ENCODE measurements at regions not wholly inside any gene's neighbourhood (a gene's known extent, or its start where the extent isn't known, plus 50 kb on each side); places are given as distances from the start of the nearest gene placed in this dataset.

DNA sequence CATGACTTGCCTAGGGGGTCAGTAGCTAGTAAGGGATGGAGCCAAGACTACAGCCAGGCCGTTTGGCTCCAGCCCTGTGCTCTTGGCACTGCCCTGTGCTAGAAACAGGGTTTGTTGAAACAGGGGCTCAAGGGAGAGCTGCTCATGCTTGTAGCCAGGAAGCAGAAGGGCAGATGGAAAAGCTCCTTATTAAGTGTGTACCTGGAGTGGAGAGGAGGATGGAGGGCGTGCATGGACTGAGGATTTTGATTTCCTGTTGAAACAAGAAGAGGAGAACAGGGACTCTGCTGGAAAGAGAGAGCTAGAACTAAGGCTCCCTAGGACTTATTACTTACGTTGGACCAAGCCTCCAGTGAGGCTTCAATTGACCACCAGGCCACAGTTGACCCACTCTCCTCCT is 363.0 kb downstream of the MID1IP1 start:
- no peaks in the 10 kb centered on the region for H3K9me3 ChIP-seq (ENCODE audit: low read length)
- no peaks in the 10 kb centered on the region for H4K20me1 ChIP-seq (ENCODE audit: low read length)
- no peaks in the 10 kb centered on the region for H3F3A ChIP-seq (ENCODE audit: low read length, unreplicated experiment)
- no peak overlapping the region for H3K9ac ChIP-seq (ENCODE audit: low read length)
- no peaks in the 10 kb centered on the region for H3K79me2 ChIP-seq (ENCODE audit: low read length)
- TF ChIP-seq EZH2phosphoT487 (IDR thresholded peaks at IDR 0.05; ENCODE audit: borderline replicate concordance, low read length): no peak
- TF ChIP-seq, protein P1, sequence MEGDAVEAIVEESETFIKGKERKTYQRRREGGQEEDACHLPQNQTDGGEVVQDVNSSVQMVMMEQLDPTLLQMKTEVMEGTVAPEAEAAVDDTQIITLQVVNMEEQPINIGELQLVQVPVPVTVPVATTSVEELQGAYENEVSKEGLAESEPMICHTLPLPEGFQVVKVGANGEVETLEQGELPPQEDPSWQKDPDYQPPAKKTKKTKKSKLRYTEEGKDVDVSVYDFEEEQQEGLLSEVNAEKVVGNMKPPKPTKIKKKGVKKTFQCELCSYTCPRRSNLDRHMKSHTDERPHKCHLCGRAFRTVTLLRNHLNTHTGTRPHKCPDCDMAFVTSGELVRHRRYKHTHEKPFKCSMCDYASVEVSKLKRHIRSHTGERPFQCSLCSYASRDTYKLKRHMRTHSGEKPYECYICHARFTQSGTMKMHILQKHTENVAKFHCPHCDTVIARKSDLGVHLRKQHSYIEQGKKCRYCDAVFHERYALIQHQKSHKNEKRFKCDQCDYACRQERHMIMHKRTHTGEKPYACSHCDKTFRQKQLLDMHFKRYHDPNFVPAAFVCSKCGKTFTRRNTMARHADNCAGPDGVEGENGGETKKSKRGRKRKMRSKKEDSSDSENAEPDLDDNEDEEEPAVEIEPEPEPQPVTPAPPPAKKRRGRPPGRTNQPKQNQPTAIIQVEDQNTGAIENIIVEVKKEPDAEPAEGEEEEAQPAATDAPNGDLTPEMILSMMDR (conservative IDR thresholded peaks at IDR 0.05; ENCODE audit: low read depth, low read length): no peak
- no peak for TF ChIP-seq EZH2 (IDR thresholded peaks at IDR 0.05; ENCODE audit: low read length, unreplicated experiment)
- intact Hi-C loops (cut with micrococcal nuclease): no loop called here
- H3K4me1 ChIP-seq (ENCODE audit: insufficient read depth, low read length): no peaks in the 10 kb centered on the region
- BruUV-seq (replicated peaks): no TSS peak
- POLR2A ChIA-PET (ENCODE audit: unreplicated experiment): no interaction called here
- ATAC-seq (no peak), DNase-seq (no peak)
- CTCF ChIA-PET: no interaction called here
- no peak overlapping the region for H2AFZ ChIP-seq (ENCODE audit: low read length)
- H3K27ac ChIP-seq (ENCODE audit: low read length): no peak overlapping the region
- no peaks in the 10 kb centered on the region for H3K9me2 ChIP-seq (replicated peaks; ENCODE audit: low read length)
- no peaks in the 10 kb centered on the region for H3K27me3 ChIP-seq (ENCODE audit: low read length)
- H3K36me3 ChIP-seq (ENCODE audit: low read depth, low read length): no peaks in the 10 kb centered on the region
- no peak overlapping the region for H3K4me2 ChIP-seq (ENCODE audit: low read length)
- no peak overlapping the region for H3K4me3 ChIP-seq (ENCODE audit: low read length)

DNA sequence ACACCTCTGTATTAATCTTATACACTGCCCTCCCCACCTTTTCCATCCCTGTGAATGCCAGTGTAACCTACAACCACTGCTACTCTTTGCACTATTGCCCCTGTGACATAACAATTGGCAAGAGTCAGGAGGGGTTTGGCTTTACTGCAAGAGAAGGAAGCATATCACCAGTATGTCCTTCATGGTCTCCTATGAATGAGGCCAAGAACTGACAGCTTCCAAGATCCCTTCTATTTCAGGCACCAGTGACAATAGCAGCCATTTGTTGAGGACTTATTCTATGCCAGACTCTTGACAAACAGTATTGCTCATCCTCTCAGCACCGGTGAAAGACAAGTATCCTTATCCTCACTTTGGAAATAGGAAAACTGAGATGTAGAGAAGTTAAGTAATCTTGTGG is 363.9 kb downstream of the MID1IP1 start:
- Histone ChIP-seq H3K9me2 (replicated peaks; ENCODE audit: low read length) (no peaks in the 10 kb centered on the region), H3K36me3 (ENCODE audit: low read depth, low read length) (no peaks in the 10 kb centered on the region), H3K9me3 (ENCODE audit: low read length) (no peaks in the 10 kb centered on the region), H3K27ac (ENCODE audit: low read length) (no peak overlapping the region), H3F3A (ENCODE audit: low read length, unreplicated experiment) (no peaks in the 10 kb centered on the region), H4K20me1 (ENCODE audit: low read length) (no peaks in the 10 kb centered on the region), H3K4me1 (ENCODE audit: insufficient read depth, low read length) (no peaks in the 10 kb centered on the region), H2AFZ (ENCODE audit: low read length) (no peak overlapping the region), H3K79me2 (ENCODE audit: low read length) (no peaks in the 10 kb centered on the region), H3K4me3 (ENCODE audit: low read length) (no peak overlapping the region), H3K27me3 (ENCODE audit: low read length) (no peaks in the 10 kb centered on the region), H3K9ac (ENCODE audit: low read length) (no peak overlapping the region), H3K4me2 (ENCODE audit: low read length) (no peak overlapping the region)
- ChIA-PET POLR2A (ENCODE audit: unreplicated experiment) (no interaction called here), CTCF (no interaction called here)
- ATAC-seq: no peak
- intact Hi-C loops (cut with micrococcal nuclease): no loop called here
- TF ChIP-seq EZH2phosphoT487 (IDR thresholded peaks at IDR 0.05; ENCODE audit: borderline replicate concordance, low read length) (no peak), EZH2 (IDR thresholded peaks at IDR 0.05; ENCODE audit: low read length, unreplicated experiment) (no peak)
- TF ChIP-seq, protein P1 (conservative IDR thresholded peaks at IDR 0.05; ENCODE audit: low read depth, low read length): no peak
- DNase-seq: no peak
- no TSS peak for BruUV-seq (replicated peaks)

DNA sequence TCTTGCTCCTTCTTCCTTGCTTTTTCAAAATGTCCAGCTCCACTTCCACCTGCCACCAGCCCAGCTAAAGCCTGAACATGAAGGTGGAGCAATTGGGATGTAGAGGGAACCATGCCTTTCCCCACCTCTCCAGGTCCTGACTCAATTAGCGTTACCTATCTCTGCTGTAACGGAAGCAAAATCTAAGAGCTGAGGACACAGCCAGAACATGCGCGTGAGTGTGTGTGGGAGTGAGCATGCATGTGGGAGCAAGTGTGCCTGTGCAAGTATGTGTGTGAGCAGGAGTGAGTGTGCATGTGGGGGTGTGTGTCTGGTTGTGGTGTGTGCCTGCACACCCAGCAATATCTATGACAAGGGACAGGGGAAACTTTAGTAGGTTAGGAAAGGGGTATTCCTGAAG is 364.5 kb downstream of the MID1IP1 start:
- Histone ChIP-seq H2AFZ (ENCODE audit: low read length) (no peak overlapping the region), H3K9me2 (replicated peaks; ENCODE audit: low read length) (no peaks in the 10 kb centered on the region), H3K79me2 (ENCODE audit: low read length) (no peaks in the 10 kb centered on the region), H3K4me3 (ENCODE audit: low read length) (no peak overlapping the region), H3K4me2 (ENCODE audit: low read length) (no peak overlapping the region), H3K9ac (ENCODE audit: low read length) (no peak overlapping the region), H3K4me1 (ENCODE audit: insufficient read depth, low read length) (no peaks in the 10 kb centered on the region), H3K9me3 (ENCODE audit: low read length) (no peaks in the 10 kb centered on the region), H4K20me1 (ENCODE audit: low read length) (no peaks in the 10 kb centered on the region), H3K27ac (ENCODE audit: low read length) (no peak overlapping the region), H3F3A (ENCODE audit: low read length, unreplicated experiment) (no peaks in the 10 kb centered on the region), H3K27me3 (ENCODE audit: low read length) (no peaks in the 10 kb centered on the region), H3K36me3 (ENCODE audit: low read depth, low read length) (no peaks in the 10 kb centered on the region)
- intact Hi-C loops (cut with micrococcal nuclease): no loop called here
- POLR2A ChIA-PET (ENCODE audit: unreplicated experiment): no interaction called here
- no peak for ATAC-seq
- CTCF ChIA-PET: no interaction called here
- BruUV-seq (replicated peaks): no TSS peak
- TF ChIP-seq EZH2phosphoT487 (IDR thresholded peaks at IDR 0.05; ENCODE audit: borderline replicate concordance, low read length): no peak
- TF ChIP-seq, protein P1 (conservative IDR thresholded peaks at IDR 0.05; ENCODE audit: low read depth, low read length): no peak
- no peak for TF ChIP-seq EZH2 (IDR thresholded peaks at IDR 0.05; ENCODE audit: low read length, unreplicated experiment)
- DNase-seq: no peak
